ENCODE measurements at regions not wholly inside any gene's neighbourhood (a gene's known extent, or its start where the extent isn't known, plus 50 kb on each side); places are given as distances from the start of the nearest gene placed in this dataset.

GRCh38 chr21:41008351-41008750 is 159.6 kb upstream of the BACE2 start:
- no peak for TF ChIP-seq POLR2AphosphoS5 (IDR thresholded peaks at IDR 0.05; ENCODE audit: borderline replicate concordance, low read depth, low read length)
- no peak for TF ChIP-seq EZH2 (IDR thresholded peaks at IDR 0.05)
- no peak for TF ChIP-seq FOXP2 (optimal IDR thresholded peaks at IDR 0.05; ENCODE audit: control extremely low read depth, extremely low read length, insufficient read depth)
